ENCODE measurements at regions not wholly inside any gene's neighbourhood (a gene's known extent, or its start where the extent isn't known, plus 50 kb on each side); places are given as distances from the start of the nearest gene placed in this dataset.

DNA sequence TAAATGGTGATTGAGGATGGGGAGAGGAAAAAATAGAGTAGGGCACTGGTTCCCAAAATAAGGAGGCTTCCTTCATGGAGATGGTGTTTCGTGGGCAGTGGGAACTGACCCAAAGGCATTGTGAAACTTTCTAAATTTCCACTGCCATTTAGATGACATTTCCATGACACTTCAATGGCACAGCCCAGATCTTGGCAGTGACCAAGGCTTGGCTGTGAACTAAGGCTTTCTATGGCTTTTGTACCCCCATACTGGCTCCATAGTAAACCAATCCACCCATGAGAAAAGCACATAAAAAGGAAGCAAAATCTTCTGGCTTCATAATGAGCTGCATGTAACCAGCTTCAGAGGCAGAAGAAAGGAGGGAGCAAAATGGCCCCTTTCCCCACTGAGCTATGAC, 321.0 kb upstream of the TLE4 start:
- Histone ChIP-seq H3K4me3 (ENCODE audit: low read depth, low read length) (no peak overlapping the region), H3K36me3 (ENCODE audit: control insufficient read depth, insufficient read depth, low read length) (no peaks in the 10 kb centered on the region), H3K27me3 (ENCODE audit: control insufficient read depth, insufficient read depth, low read length) (peaks cover 34% of the 10 kb centered on the region)
- TF ChIP-seq, protein P1, sequence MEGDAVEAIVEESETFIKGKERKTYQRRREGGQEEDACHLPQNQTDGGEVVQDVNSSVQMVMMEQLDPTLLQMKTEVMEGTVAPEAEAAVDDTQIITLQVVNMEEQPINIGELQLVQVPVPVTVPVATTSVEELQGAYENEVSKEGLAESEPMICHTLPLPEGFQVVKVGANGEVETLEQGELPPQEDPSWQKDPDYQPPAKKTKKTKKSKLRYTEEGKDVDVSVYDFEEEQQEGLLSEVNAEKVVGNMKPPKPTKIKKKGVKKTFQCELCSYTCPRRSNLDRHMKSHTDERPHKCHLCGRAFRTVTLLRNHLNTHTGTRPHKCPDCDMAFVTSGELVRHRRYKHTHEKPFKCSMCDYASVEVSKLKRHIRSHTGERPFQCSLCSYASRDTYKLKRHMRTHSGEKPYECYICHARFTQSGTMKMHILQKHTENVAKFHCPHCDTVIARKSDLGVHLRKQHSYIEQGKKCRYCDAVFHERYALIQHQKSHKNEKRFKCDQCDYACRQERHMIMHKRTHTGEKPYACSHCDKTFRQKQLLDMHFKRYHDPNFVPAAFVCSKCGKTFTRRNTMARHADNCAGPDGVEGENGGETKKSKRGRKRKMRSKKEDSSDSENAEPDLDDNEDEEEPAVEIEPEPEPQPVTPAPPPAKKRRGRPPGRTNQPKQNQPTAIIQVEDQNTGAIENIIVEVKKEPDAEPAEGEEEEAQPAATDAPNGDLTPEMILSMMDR (IDR thresholded peaks at IDR 0.05; ENCODE audit: insufficient read depth, low read length, poor library complexity, severe bottlenecking): no peak
- DNase-seq (ENCODE audit: low read depth): no peak

DNA sequence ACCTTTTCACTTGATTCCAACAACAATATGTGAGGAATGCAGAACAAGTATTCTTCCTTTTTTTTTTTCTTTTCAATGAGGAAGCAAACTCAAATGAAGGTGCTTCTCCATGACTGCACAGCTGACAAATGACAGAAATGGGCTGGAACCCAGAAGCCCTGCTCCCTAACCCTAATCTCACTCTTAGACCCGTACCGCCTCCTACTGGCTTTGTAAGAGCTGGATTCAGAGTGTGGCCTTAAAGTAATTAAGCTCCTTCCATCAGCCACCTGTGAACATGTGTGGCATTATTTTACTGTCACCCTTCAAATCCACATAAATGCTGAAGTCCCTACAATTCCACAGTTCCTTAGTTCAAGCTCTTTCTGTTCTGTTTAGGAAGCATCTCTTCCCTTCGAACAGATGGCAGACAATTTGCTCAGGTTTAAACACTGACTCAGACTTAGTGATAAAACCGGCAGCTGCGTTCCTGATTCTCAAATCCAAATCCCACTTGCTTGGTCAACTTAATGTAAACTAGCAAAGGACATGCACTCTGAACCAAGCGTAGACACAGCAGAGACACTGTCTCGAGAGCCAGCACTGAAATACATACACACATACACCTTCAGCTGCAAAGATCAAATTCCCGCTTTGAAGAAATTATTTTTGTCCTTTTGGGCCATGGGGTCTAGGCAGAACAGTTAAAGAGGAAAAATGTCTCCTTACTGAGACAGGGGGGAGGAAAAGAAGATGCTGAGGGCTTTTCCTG, 316.7 kb upstream of the TLE4 start:
- peaks cover 52% of the 10 kb centered on the region for H3K27me3 ChIP-seq (ENCODE audit: control insufficient read depth, insufficient read depth, low read length)
- TF ChIP-seq, protein P1 (IDR thresholded peaks at IDR 0.05; ENCODE audit: insufficient read depth, low read length, poor library complexity, severe bottlenecking): peak; percentile 41
- H3K4me3 ChIP-seq (ENCODE audit: low read depth, low read length): no peak overlapping the region
- H3K36me3 ChIP-seq (ENCODE audit: control insufficient read depth, insufficient read depth, low read length): no peaks in the 10 kb centered on the region
- no peak for DNase-seq (ENCODE audit: low read depth)

DNA sequence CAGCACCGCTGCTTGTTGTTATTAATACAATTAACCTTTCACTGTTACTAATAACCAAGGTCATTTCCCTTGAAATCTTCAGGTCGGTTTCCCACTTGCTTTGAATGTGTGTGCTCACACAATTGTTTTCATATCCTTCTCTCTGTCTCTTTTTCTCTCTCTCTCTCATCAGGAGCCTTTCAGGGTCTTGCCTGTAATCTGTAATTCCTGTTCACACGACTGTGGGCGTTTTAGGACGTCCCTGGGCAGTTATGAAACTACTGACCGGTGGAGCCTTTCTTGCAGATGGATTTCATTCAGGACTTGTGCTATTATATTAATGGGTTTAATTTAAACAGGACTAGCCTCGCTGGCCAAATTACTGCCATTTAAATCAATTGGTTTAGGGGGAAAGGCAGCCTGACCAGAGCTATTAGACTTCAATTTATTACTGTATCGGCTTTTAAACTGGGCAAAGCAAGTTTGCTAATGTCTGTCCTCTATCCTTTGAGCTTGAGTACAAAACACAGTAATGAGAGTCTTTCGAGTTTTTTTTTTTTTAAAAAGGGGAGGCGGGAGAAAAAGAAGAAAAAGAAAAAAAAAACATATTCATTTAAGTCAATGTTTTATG, 316.0 kb upstream of the TLE4 start:
- TF ChIP-seq, protein P1 (IDR thresholded peaks at IDR 0.05; ENCODE audit: insufficient read depth, low read length, poor library complexity, severe bottlenecking): no peak
- H3K4me3 ChIP-seq (ENCODE audit: low read depth, low read length): no peak overlapping the region
- H3K27me3 ChIP-seq (ENCODE audit: control insufficient read depth, insufficient read depth, low read length): peaks cover 58% of the 10 kb centered on the region
- H3K36me3 ChIP-seq (ENCODE audit: control insufficient read depth, insufficient read depth, low read length): no peaks in the 10 kb centered on the region
- no peak for DNase-seq (ENCODE audit: low read depth)

DNA sequence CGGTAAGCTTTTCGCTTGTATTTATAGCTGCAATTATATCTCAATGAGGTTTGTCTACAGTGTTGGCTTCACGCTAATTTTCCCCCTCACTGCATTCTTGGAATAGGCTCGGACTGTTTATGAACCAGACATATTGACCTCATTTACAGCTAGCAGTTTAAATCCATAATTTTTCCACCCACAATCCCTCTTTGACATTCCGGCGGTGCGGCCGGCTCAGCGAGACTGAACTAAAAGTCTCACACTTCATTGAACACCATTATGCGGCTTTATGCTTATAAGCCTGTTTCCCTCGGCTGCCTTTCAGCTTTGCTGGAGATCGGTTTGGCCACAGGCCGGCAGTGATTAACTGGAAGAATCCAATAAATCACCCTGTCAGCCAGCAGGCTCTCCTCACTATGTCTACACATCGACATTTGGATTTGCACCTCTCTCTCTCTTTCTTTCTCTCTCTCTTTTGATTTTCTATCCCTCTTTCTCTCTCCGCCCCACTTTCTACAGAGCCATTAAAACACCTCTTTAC, 315.0 kb upstream of the TLE4 start:
- DNase-seq (ENCODE audit: low read depth): peak; percentile 90
- no peak overlapping the region for H3K4me3 ChIP-seq (ENCODE audit: low read depth, low read length)
- TF ChIP-seq, protein P1 (IDR thresholded peaks at IDR 0.05; ENCODE audit: insufficient read depth, low read length, poor library complexity, severe bottlenecking): no peak
- peaks cover 54% of the 10 kb centered on the region for H3K27me3 ChIP-seq (ENCODE audit: control insufficient read depth, insufficient read depth, low read length)
- no peaks in the 10 kb centered on the region for H3K36me3 ChIP-seq (ENCODE audit: control insufficient read depth, insufficient read depth, low read length)

DNA sequence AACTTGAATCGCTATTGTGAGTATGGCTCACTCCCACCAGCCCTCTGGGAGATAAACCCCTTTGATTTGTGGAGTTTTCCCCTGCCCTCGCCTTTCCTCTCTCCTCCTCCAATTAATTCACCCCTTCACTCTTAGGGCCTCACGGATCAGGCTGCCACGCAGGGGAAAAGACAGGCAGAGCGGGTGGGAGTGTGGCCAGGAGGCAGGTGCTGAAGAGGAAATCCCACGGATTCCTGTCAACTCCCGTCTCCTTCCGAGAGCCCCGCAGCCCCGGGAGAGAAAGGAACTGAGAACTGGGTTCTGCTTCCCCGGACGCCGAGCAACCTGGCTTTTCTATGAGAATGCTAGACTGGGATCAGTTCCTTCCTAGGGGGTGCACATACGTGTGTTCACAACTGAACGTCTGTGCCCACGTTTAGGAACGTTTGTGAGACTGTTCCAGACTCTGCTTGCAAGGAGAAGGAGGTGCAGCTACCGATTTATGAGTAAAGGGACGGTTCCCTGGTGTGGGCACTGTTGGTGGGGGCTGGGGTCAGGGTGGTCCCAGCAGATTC, 314.5 kb upstream of the TLE4 start:
- H3K27me3 ChIP-seq (ENCODE audit: control insufficient read depth, insufficient read depth, low read length): peaks cover 52% of the 10 kb centered on the region
- no peak for DNase-seq (ENCODE audit: low read depth)
- H3K4me3 ChIP-seq (ENCODE audit: low read depth, low read length): peak overlapping the region; percentile 3
- no peaks in the 10 kb centered on the region for H3K36me3 ChIP-seq (ENCODE audit: control insufficient read depth, insufficient read depth, low read length)
- TF ChIP-seq, protein P1 (IDR thresholded peaks at IDR 0.05; ENCODE audit: insufficient read depth, low read length, poor library complexity, severe bottlenecking): no peak
